GM18520 (cell line): ENCODE measurements at regions not wholly inside any gene's neighbourhood (a gene's known extent, or its start where the extent isn't known, plus 50 kb on each side); places are given as distances from the start of the nearest gene placed in this dataset.

Experiments
- ATAC-seq: cut with Tn5 transposase; IDR thresholded peaks from one replicate; pipeline ENCODE4 v1.9.1; 2021; ENCODE audit not compliant: unreplicated experiment

- no peak for ATAC-seq
These were observed 539.4 kb upstream of the GJE1 start for GRCh38 chr6:141593311-141593710.

DNA sequence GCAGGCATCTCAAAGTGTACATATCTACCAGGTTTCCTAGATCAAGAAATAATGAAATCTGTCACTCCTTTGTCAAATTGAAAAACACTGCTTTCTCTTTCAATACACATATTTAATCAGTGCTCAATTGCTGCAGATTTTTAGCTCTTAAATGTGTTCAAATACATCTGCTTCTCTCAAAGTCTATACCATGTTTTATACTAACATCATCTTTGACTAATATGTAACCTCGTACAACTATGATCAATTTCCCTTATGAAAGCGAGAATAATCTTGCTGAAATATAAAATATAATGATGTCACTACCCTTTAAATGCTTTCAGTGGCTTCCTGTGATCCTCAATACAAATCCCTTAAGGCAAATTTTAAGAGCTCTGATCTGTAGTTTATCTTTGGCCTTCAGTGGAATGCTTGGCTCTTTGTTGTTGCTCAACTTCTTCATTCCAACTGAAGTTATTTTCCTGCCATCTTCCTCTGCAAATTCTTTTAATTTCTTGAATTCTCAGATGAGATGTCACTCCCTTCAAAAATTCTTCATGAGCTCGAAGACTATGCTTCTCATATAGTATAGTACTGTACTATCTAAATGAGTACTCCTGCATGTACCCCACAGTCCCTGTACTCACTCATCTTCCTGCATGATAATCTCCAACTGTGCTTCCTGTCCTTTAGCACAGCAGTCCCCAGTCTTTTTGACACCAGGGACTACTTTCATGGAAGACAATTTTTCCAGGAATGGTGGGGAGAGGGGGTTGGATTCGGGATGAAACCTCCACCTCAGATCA, 545.1 kb upstream of the GJE1 start:
- ATAC-seq, result no peak

DNA sequence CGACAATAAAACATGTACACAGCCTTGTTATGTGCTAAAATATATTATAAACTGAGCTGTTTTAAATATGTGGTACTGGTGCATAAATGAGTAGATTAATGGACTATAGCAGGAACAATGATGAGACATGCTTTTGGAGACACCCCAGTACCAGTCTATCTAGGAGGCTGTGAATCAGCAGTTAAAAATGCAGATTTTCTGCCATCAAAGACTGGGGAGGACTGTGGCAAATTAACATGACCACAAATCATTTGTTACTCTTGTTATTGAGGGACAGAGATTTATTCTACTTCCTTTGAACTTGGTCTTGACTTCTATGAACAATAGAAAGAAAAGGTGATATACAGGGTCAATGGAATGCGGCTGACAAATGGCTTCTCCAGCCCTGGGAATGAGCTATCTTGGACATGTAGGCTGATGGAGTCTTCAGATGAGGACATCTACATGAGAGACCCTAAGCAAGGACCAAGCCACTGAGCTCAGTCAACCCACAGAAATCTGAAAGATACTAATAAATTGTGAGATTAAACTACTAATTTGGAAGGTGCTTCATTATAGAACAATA, 551.7 kb upstream of the GJE1 start:
- no peak for ATAC-seq

DNA sequence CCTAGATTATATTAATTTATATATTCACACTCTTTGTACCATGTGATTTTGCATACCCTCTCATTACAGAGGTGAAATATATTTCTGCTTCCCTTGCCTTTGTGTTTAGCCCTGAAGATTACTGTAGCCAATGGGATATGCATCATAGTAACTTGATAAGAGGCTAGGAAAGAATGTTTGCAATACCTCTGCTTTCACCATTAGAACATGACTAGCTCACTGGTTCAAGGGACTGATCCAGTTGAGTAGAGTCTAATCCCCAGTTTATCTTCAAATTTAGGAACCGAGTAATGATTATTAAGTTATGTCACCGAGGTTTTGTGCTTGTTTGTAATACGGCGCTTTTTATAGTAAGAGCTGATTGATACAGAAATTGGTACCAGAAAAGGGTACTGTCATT, 552.6 kb upstream of the GJE1 start:
- ATAC-seq, result no peak

DNA sequence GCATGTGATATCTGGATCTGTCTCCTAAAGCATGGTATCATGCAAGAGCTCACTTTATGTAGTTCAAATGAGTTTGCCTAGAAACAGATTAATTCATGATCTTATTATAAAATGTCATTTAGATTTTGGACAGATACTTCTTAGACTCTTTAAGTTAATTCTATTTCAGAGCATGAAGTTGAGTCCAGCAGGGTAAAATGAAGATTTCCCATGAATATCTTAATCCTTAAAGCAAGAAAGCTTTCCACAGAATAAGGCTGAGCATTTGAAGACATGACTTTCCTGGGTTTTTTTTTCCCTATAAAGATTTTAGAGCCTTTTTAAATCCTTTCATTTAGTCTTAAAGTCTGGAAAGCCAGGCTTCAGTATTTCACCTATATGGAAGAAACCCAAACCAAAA, 556.0 kb upstream of the GJE1 start:
- ATAC-seq, result no peak

DNA sequence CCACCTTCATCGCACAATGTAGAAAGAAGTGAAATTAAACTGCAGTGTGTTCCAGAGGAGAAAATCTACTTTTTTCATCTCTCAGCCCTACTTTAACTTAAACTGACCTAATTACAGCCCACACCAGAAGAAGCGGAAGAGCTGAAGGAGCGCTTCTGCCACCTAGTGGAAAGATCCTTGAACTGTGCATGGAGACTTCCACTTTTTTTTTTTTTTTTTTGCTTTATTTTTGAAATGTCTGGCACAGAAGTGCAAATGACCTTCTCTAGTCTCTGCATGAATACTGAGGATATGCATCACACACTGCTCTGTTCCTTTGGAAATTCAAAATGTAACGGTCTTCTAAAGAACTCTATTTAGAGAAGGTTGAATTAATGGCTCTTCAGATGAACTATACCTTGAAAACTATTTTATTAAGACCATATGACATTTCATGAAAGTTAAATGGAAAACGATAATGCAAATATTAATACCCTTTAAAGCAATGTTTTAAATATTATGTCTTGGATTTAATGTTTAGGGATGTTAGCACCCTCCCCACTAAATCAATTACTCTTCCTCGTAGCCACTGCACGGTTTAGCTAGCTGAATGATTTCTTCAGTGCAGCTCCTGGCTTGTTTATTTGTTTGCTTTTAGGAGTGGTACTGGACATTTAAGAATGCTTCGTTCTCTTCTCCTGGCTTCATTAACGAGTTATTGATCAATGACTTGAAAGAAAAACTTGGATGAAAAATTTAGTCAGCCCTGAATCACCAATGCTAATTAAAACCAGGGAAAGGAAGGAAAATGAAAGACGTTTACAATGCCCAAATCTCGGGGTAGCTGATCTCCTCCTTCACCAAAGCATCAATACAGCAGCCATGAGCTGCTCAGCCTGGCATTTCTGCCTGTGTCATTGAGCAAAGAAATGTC, 569.6 kb upstream of the GJE1 start:
- ATAC-seq, result peak; percentile 79

DNA sequence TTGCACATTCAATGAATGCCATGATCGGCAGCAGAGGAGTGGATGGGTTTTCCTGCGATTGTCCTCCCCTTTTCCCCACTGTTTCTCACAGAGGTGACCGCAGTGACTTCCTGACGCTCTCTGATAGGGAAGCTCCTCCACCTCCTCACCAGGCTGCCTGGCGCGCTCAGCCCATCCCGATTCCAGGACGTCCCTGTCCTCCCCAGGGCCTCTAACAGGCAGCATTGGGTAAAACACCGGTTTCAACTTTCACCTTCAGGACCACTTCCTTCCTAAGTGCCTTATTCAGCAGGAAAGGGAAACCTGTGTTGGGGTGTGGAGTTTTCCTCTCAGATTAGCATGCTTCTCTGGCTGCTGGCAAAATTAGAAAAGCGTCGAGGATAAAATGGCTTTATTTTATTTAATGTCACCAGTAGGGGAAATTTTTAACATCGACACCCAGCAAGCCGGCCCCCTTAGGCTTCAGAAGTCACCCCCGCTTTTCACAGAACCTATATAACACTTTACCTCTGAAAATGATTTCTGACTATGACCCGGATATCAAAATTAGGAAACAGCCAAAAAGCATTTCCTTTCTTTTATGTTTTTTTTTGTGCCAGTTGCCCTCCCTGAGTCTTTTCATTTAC, 570.4 kb upstream of the GJE1 start:
- no peak for ATAC-seq

DNA sequence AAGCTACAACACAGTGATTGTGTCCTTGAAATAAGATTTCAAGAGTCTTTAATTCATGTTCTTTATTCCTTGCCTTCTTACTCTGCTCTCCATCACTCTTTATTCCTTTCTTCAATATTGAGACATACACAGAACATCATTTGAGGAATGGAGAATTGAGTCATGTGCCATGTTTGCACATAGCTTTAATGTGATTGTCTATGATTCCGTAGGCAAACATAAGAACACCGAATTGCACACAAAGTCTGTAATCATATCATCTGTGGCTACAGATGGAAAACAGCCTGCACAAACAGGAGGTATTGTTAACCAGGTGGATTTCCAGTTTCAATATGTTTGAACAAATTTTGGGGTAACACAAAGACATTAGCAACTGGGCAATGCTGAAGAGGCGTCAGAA, 571.6 kb upstream of the GJE1 start:
- ATAC-seq, result no peak

DNA sequence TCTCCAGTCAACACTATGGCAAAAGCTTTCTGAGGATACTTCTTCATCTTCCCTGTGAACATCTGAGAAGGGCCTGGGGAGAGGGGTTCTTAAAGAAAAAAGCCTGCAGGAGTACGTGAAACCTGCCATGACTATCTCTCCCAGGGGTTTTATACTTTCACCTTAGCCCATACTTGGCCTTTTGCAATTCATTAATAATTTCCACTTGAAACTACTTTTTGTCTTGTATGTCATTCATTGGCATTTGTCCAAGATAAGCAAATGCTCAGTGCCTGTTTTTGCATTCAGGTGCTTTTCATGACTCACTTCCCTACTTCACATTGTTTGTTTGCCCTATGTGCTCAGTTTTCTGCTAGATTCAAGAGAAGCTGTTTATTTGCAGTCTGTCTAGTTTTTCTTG, 580.3 kb upstream of the GJE1 start:
- ATAC-seq, result peak; percentile 82

DNA sequence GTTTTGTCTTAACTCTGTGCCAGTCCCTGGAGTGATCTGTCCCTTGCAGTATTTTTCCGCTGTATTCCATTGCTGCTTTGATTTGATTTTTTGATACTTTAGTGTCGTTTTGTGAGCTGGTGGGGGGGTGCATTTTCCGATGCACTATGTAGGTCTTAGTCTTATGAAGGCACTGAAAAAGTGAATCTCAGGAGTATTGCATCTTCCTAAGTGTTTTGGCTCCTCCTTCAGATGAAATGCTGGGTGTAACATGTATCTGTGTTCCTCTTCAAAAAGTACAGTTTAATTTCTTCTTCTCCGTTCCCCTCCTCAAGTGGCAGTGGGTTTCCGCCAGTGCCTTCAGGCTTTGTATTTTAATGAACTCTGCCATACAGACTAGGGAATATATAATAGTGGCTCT, 580.7 kb upstream of the GJE1 start:
- ATAC-seq, result no peak

- no peak for ATAC-seq
These were observed 581.4 kb upstream of the GJE1 start for GRCh38 chr6:141551318-141551717.

DNA sequence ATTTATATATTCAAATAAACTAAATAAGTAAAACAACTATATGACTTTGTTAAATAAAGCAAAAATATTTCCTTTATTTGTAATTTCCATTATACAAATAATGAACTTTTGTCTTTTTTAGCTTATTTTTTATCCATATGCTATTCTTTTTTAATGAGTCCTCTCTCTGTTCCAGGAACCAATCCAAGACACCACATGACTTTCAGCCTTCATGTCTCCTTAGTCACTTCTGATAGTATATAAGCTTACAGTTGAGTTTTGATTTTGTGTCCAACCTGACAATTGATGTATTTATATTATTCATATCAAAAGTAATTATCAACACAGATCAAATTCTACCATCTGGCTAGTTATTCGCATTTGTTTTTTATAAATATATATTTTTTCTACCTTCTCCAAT, 582.3 kb upstream of the GJE1 start:
- ATAC-seq, result no peak

GRCh38 chr6:141548966-141549365, 583.8 kb upstream of the GJE1 start:
- no peak for ATAC-seq

- ATAC-seq, result no peak
These were observed 591.0 kb upstream of the GJE1 start for GRCh38 chr6:141541581-141542324.

DNA sequence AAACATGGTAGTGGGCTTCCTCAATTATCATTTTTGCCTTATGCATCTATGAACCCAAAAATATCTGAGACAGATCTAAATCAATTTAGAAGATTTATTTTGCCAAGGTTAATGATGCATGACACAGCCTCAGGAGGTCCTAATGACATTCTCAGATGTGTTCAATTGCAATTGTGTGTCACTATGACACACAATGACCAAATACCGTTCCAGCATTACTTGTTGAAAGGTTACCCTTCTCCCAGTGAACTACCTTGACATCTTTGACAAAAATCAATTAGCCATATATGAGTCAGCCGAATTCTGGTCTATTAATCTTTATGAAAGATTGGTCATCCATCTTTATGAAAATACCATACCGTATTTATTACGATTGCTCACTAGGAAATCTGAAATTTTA, 592.5 kb upstream of the GJE1 start:
- no peak for ATAC-seq

DNA sequence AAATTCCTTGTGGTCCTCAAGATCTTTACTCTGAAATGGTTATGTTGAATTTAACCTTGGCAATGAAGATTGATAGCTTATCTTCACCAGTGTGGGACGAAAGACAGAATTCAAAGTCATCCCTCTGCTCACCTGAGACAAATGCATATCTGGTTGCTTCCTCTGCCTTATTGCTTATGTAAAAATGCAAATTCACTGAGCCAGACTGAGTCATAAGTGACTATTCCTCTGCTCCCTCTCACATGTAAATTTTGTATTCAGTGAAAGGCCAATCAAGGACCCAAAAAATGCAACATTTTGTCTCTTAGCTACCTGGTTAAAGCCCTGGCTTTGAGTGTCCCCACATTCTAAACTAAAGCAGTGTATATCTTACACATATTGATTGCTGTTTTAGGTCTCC, 593.1 kb upstream of the GJE1 start:
- ATAC-seq, result no peak

DNA sequence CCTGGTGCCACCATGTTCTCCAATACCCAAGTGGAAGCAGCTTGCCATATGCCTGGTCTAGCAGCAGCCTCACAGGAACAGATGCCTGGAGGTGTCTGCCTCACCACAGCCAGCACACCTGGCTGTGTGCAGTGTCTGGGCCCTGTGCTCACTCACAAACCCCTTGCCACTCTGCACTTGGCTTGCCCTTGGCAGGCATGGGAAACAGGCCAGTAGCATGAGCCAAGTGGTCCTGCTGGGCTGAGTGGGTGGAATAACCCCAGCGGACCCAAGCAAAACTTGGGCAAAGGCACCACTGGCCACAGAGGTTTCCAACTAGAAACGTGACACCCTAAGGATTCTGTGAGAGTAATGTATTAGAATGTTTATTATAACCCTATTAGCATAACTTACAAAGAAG, 600.5 kb upstream of the GJE1 start:
- no peak for ATAC-seq

DNA sequence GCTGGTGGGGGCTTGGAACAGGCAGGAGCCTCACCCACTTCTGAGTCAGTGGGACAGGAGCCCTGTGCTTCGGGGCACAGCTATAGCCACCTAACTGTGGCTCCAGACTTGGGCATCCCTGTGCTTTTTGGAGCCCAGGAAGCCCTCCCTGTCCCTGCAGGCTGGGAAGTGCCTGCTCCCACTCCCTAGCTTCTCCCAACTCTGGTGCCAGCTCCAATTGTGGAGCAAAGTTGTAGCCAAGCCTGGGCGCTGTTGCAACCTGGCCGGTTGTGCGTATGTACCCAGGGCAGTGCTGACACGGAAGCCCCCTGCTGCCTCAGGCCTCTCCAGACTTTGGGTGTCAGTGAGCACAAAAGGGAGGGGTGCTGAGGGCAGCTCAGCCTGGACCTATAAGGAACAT, 601.7 kb upstream of the GJE1 start:
- no peak for ATAC-seq

- ATAC-seq, result no peak
These were observed 604.1 kb upstream of the GJE1 start for GRCh38 chr6:141528596-141528995.

DNA sequence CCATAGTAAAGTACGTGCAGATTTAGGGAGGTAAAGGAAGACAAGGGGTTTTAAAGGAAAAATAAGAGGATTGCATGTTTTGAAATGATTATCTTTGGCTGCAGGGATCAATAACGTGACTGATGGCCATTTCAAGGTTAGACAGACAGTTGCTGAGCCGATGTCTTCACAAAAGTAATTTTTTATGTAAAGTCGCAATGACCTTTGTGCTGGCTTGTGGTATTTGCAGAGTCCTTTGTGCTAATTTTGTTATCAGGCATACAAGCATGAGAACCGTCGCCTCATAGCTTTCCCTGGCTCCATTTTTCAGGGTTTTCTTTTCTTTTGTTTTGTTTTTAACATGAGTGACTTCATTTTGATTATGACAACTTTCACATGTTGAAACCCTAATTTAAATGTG, 605.7 kb upstream of the GJE1 start:
- ATAC-seq, result no peak

DNA sequence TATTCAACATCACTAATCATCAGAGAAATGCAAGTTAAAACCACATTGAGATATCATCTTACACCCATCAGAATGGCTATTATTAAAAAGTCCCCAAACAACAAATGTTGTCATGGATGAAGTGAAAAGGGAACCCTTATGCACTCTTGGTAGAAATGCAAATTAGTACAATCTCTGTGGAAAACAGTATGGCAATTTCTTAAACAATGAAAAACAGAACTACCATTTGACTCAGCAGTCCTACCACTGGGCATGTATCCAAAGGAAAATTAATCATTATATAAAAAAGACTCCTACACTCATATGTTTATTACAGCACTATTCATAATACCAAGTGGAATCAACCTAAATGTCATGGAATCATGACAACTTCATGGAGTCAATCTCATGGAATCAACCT, 611.3 kb upstream of the GJE1 start:
- ATAC-seq, result no peak
